Testis (tissue), 2 donors: ENCODE measurements at regions not wholly inside any gene's neighbourhood (a gene's known extent, or its start where the extent isn't known, plus 50 kb on each side); places are given as distances from the start of the nearest gene placed in this dataset.

Experiments
- POLR2A ChIP-seq: fragments of 450-650 bp; IDR thresholded peaks from one replicate; pipeline ENCODE4 v1.6.1; 2017; ENCODE audit warnings: antibody characterized with exemption, mild to moderate bottlenecking, moderate library complexity
- TF ChIP-seq, protein P1 (sequence below), 3 experiments: fragments of 450-650 bp in 2 of 3; fragments of 200-600 bp in 1 of 3; sonication (generic) in 1 of 3; IDR thresholded peaks; one replicate each; pipeline ENCODE4 v1.5.1; 2016 to 2019; ENCODE audit warnings: antibody characterized with exemption in 3 of 3, mild to moderate bottlenecking in 2 of 3, moderate library complexity in 1 of 3

DNA sequence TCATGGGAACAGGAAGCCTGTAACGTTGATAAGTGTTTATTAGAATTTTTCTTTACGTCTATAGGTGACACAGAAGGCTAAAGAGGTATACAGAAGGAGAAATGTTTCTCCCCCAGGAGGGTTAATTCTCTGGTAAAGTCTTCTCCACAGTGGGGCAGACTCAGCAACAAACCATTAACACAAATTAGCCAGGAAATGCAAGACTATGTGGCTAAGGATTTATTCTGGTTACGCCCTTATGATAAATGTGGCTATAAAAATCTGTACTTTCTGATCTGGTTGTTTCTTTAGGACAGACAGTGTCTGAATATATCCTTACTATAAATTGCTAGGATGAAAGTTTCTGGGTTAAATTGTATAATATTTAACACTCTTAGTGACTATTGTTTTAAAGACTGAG lies 423.3 kb downstream of the FLRT2 start:
- TF ChIP-seq, protein P1, sequence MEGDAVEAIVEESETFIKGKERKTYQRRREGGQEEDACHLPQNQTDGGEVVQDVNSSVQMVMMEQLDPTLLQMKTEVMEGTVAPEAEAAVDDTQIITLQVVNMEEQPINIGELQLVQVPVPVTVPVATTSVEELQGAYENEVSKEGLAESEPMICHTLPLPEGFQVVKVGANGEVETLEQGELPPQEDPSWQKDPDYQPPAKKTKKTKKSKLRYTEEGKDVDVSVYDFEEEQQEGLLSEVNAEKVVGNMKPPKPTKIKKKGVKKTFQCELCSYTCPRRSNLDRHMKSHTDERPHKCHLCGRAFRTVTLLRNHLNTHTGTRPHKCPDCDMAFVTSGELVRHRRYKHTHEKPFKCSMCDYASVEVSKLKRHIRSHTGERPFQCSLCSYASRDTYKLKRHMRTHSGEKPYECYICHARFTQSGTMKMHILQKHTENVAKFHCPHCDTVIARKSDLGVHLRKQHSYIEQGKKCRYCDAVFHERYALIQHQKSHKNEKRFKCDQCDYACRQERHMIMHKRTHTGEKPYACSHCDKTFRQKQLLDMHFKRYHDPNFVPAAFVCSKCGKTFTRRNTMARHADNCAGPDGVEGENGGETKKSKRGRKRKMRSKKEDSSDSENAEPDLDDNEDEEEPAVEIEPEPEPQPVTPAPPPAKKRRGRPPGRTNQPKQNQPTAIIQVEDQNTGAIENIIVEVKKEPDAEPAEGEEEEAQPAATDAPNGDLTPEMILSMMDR (IDR thresholded peaks at IDR 0.05) = no peak
- no peak for TF ChIP-seq POLR2A
